ENCODE measurements at regions not wholly inside any gene's neighbourhood (a gene's known extent, or its start where the extent isn't known, plus 50 kb on each side); places are given as distances from the start of the nearest gene placed in this dataset.

GRCh38 chr2:33836628-33837027 is 237.5 kb upstream of the FAM98A start:
- no peaks in the 10 kb centered on the region for H3K36me3 ChIP-seq
- H3K27me3 ChIP-seq: no peaks in the 10 kb centered on the region
- no peak for DNase-seq
- H3K9me3 ChIP-seq: no peaks in the 10 kb centered on the region; the same call in 1 of the 2 replicates
- no peak for TF ChIP-seq CTCF (IDR thresholded peaks at IDR 0.05; ENCODE audit: low read depth, low read length)
- H3K4me3 ChIP-seq (ENCODE audit: low read depth, low read length): no peak overlapping the region
- no peaks in the 10 kb centered on the region for H3K4me1 ChIP-seq

DNA sequence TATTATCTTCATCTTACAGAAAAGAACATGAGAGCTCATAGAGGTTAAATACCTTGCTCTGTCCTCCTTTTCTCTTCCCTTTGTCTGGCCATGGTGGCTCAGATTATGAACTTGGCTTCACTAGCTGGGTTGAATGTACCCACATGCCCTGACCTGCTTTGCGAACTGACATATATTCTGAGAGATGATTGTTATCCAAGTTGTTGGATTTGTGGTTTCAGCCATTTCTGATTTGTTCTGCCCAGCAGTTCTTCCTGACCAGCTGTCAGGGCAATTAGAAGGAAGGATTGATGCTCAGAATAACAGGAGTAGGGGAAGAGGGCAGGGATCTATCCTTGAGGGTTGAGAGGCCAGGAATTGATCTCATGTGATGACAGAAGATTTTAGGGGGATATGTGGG is 236.8 kb upstream of the FAM98A start:
- no peaks in the 10 kb centered on the region; the same call in 1 of the 2 replicates for H3K9me3 ChIP-seq
- H3K27me3 ChIP-seq: no peaks in the 10 kb centered on the region
- H3K4me1 ChIP-seq: no peaks in the 10 kb centered on the region
- no peak for TF ChIP-seq CTCF (IDR thresholded peaks at IDR 0.05; ENCODE audit: low read depth, low read length)
- DNase-seq: no peak
- no peaks in the 10 kb centered on the region for H3K36me3 ChIP-seq
- H3K4me3 ChIP-seq (ENCODE audit: low read depth, low read length): no peak overlapping the region

- TF ChIP-seq CTCF (IDR thresholded peaks at IDR 0.05; ENCODE audit: low read depth, low read length): no peak
Observed at GRCh38 chr2:33822964-33823363, 223.9 kb upstream of the FAM98A start.

DNA sequence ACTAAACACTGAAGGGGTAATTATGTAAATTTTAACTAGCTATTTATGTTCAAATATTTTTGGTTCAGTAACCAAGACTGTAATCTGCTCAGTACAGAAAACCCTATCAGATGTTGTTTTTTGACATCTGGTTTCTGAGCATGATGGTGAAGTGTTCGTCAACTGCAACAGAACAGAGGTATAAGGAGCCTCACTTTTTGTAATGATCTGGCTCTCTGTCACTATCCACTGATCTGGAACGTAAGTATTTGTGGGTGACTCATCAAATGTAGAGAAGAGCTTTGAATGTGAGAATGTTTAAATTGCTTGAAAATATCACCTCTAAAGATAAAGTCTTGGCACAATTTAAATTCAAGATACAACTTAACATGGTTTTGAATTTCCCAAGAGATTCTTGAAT is 213.6 kb upstream of the FAM98A start:
- TF ChIP-seq CTCF (IDR thresholded peaks at IDR 0.05; ENCODE audit: low read depth, low read length): no peak
- DNase-seq: no peak
- no peak overlapping the region for H3K4me3 ChIP-seq (ENCODE audit: low read depth, low read length)
- H3K4me1 ChIP-seq: no peaks in the 10 kb centered on the region
- no peaks in the 10 kb centered on the region for H3K27me3 ChIP-seq
- no peaks in the 10 kb centered on the region for H3K36me3 ChIP-seq
- no peaks in the 10 kb centered on the region for H3K9me3 ChIP-seq

More at GRCh38 chr2:33822964-33823363, 223.9 kb upstream of the FAM98A start:
- no peaks in the 10 kb centered on the region for H3K9me3 ChIP-seq
- no peaks in the 10 kb centered on the region for H3K36me3 ChIP-seq
- no peak overlapping the region for H3K4me3 ChIP-seq (ENCODE audit: low read depth, low read length)
- DNase-seq: no peak
- H3K27me3 ChIP-seq: no peaks in the 10 kb centered on the region; the same call in 1 of the 2 replicates
- H3K4me1 ChIP-seq: no peaks in the 10 kb centered on the region

DNA sequence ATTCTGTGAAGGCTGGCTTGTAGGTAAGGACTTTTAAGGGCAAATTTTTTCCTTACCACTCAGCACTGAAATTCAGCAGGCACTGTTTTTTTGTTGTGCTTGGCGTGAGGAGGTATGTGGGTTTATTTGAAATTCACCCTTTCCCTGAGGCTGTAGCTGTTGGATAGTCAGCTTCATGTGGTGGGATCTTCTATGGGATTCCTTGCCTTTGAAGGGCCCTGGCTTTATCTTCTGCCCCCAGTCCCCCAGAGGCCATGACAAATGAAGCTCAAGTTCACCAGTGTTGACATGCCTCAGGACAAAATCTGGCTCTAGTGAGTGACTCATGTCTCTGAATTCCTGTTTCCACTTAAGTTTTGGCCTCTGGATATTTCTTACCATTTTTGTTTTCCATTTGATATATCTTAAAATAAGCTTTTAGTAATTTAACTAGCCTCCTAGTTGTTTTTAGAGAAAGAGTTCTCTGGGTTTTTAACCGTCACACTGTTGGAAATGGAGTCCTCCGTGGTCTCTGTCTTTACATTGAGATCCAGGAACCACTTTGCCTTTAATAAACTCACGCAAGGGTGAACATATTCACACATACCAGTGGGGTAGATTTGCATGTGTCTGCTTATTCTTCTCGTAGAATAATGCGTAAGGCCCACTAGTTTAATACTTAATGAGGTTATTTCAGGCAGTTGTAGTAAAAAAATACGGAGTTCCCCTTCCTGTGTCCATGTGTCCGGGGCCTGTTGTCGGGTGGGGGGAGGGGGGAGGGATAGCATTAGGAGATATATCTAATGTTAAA is 211.1 kb upstream of the FAM98A start:
- DNase-seq: no peak
- Histone ChIP-seq H3K27me3 (no peaks in the 10 kb centered on the region), H3K9me3 (no peaks in the 10 kb centered on the region), H3K36me3 (no peaks in the 10 kb centered on the region), H3K4me1 (no peaks in the 10 kb centered on the region), H3K4me3 (ENCODE audit: low read depth, low read length) (no peak overlapping the region)
- TF ChIP-seq CTCF (IDR thresholded peaks at IDR 0.05; ENCODE audit: low read depth, low read length): no peak

- no peaks in the 10 kb centered on the region for H3K9me3 ChIP-seq
- no peaks in the 10 kb centered on the region for H3K4me1 ChIP-seq
- no peak overlapping the region for H3K4me3 ChIP-seq (ENCODE audit: low read depth, low read length)
- peaks cover 3% of the 10 kb centered on the region; the same call in 1 of the 2 replicates for H3K27me3 ChIP-seq
- TF ChIP-seq CTCF (IDR thresholded peaks at IDR 0.05; ENCODE audit: low read depth, low read length): no peak
- DNase-seq: no peak
- no peaks in the 10 kb centered on the region for H3K36me3 ChIP-seq
Observed at GRCh38 chr2:33806041-33806440, 206.9 kb upstream of the FAM98A start.
